A673 (cell line): ENCODE measurements at regions not wholly inside any gene's neighbourhood (a gene's known extent, or its start where the extent isn't known, plus 50 kb on each side); places are given as distances from the start of the nearest gene placed in this dataset.

Experiments used
- CTCF ChIP-seq: fragments of 300-800, 200-600 bp; sonication (generic); conservative IDR thresholded peaks from 2 replicates; pipeline ENCODE4 v1.5.1; 2017; ENCODE audit warnings: low read depth, mild to moderate bottlenecking, antibody characterized with exemption, low read length, moderate library complexity, mixed read lengths
- EZH2 ChIP-seq: fragments of 200-600 bp; sonication (generic); IDR thresholded peaks from 2 replicates; pipeline ENCODE4 v1.6.1; 2017; ENCODE audit warnings: borderline replicate concordance, low read depth, mild to moderate bottlenecking, mixed read lengths, antibody characterized with exemption, low read length; ENCODE audit not compliant: poor library complexity, severe bottlenecking

- TF ChIP-seq CTCF: no peak
- TF ChIP-seq EZH2: no peak
Measured at GRCh38 chr4:138910914-138911336, 104.7 kb upstream of the NOCT start.
